ENCODE measurements at regions not wholly inside any gene's neighbourhood (a gene's known extent, or its start where the extent isn't known, plus 50 kb on each side); places are given as distances from the start of the nearest gene placed in this dataset.
A peak's percentile ranks its signal among the peaks of the same experiment; 100 is the strongest.

GRCh38 chr5:92472981-92473566 lies 1090.0 kb upstream of the ARRDC3 start:
- POLR2A ChIA-PET = no interaction called here
- CTCF ChIA-PET = interaction anchor here (1.4 to 1.5 kb wide), 2 partner anchors 10 to 18 kb away, joined by 3 to 4 read pairs; no protein-coding TSS in a partner anchor
- no peak for TF ChIP-seq CTCF (IDR thresholded peaks at IDR 0.05; ENCODE audit: control extremely low read depth, extremely low read depth, low read depth, missing control alignments)
- DNase-seq (ENCODE audit: extremely low spot score) = no peak

- POLR2A ChIA-PET = no interaction called here
- no peak for DNase-seq (ENCODE audit: extremely low spot score)
- CTCF ChIA-PET = interaction anchor here (1.4 kb wide), 1 partner anchor 19 kb away, joined by 3 read pairs; no protein-coding TSS in a partner anchor
- TF ChIP-seq CTCF (IDR thresholded peaks at IDR 0.05; ENCODE audit: control extremely low read depth, extremely low read depth, low read depth, missing control alignments) = no peak
Measured at GRCh38 chr5:92471861-92472260, 1088.7 kb upstream of the ARRDC3 start.

GRCh38 chr5:92470770-92471169 lies 1087.7 kb upstream of the ARRDC3 start:
- CTCF ChIA-PET = interaction anchor here (0.8 to 1.4 kb wide), 3 partner anchors 9 to 32 kb away, joined by 3 to 6 read pairs (median 4); no protein-coding TSS in a partner anchor
- DNase-seq (ENCODE audit: extremely low spot score) = no peak
- POLR2A ChIA-PET = no interaction called here
- TF ChIP-seq CTCF (IDR thresholded peaks at IDR 0.05; ENCODE audit: control extremely low read depth, extremely low read depth, low read depth, missing control alignments) = peak; percentile 23

- DNase-seq (ENCODE audit: extremely low spot score) = no peak
- TF ChIP-seq CTCF (IDR thresholded peaks at IDR 0.05; ENCODE audit: control extremely low read depth, extremely low read depth, low read depth, missing control alignments) = no peak
- ChIA-PET POLR2A (no interaction called here), CTCF (interaction anchor here (0.7 kb wide), 1 partner anchor 20 kb away, joined by 3 read pairs; no protein-coding TSS in a partner anchor)
Measured at GRCh38 chr5:92468295-92468694, 1085.2 kb upstream of the ARRDC3 start.

GRCh38 chr5:92467695-92468094 lies 1084.6 kb upstream of the ARRDC3 start:
- no peak for TF ChIP-seq CTCF (IDR thresholded peaks at IDR 0.05; ENCODE audit: control extremely low read depth, extremely low read depth, low read depth, missing control alignments)
- POLR2A ChIA-PET = no interaction called here
- CTCF ChIA-PET = interaction anchor here (0.7 kb wide), 1 partner anchor 20 kb away, joined by 3 read pairs; no protein-coding TSS in a partner anchor
- no peak for DNase-seq (ENCODE audit: extremely low spot score)

- CTCF ChIA-PET = no interaction called here
- no peak for TF ChIP-seq CTCF (IDR thresholded peaks at IDR 0.05; ENCODE audit: control extremely low read depth, extremely low read depth, low read depth, missing control alignments)
- no peak for DNase-seq (ENCODE audit: extremely low spot score)
- POLR2A ChIA-PET = no interaction called here
Measured at GRCh38 chr5:92460505-92460904, 1077.4 kb upstream of the ARRDC3 start.

Data from GM10248 (cell line).